Eye (tissue), 1 donor: ENCODE measurements at regions not wholly inside any gene's neighbourhood (a gene's known extent, or its start where the extent isn't known, plus 50 kb on each side); places are given as distances from the start of the nearest gene placed in this dataset.

Experiments used
- DNase-seq: peaks from one replicate; pipeline ENCODE4 v3.0.0-alpha.2; 2015

GRCh38 chr4:149931431-149931830 lies 115.8 kb upstream of the IQCM start:
- DNase-seq = no peak

DNA sequence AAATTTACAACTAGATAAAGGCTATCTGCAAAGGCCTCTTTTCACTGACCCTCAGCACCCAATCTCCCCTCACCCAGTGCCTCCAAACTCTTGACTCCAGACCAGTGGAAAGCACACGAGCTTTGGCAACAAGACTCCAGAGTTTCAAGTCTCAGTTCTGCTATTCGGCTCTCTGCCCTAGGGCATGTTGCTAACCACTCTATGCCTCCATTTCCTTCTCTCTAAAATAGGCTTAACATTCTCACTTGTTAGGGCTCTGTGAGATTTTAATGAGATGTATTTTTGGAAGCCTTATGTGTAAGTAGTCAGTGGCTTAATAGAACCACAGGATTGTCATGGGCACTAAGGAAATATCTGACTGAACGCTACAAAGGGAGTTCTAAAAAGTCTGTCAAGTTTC lies 116.5 kb upstream of the IQCM start:
- DNase-seq = no peak

DNA sequence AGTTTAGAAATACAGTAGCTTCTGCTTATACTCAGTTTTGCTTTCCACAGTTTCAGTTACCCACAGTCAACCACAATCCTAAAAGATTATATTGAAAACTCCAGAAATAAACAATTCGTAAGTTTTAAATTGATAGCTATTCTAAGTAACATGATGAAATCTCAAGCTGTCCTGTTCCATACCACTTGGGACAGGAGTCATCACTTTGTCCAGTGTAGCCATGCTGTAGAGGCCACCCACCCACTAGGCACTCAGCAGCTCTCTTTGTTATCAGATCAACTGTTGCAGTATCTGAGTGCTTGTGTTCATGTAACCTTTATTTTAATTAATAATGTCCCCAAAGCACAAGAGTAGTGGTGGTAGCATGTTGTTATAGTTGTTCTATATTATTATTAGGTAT lies 117.5 kb upstream of the IQCM start:
- no peak for DNase-seq

DNA sequence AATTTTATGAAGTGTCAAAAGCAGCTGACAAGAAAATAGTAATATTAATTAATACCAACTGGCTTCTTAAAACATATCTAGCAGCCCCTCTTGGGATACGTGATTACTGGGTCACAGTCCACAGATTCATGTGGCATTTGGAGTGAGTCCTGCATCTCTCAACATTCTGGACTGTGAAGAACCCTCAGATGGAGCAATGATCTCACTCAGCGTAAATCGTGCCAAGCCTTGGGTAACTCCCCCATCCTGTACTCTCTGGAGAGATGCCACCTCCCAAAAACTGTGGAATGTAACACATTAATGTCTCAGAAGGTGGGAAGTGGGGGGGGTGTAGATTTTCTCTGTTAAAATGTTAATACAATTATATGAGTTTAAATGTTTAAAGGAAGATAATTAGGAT lies 118.2 kb upstream of the IQCM start:
- no peak for DNase-seq

- DNase-seq = no peak
These were observed 128.9 kb upstream of the DCLK2 start for GRCh38 chr4:149949381-149949780.

DNA sequence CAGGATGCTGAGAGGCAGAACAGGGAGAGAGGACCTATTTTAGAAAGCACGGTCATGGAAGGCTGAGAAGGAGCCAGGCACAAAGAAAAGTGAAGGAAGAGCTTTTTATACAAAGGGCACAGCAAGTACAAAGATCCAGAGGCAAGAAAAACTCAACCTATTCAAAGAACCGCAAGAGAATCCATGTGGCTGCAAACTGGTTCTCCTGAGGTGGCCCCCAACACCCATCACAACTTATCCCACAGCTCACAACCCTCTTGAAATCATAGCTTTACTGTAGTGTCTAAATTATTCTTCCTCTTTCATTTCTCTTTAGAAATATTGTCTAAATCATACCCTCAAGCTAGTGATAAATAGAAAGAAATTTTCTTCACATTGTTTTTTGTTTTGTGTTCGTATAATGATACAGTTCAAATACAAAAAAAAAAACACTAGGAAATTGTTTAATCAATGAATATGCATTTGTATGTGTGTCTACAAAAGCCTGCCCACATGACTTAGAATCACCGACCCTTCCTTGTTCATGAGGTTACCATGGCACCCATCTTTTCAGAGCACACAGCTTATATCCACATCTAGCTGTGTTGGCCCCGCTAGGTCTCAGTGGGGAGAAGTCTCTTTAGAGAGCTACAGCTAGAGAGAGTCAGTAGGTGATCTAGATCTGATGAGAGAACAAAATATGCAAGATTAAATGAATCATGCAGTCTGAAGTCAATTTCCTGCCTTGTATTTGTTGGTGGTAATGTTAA lies 126.9 kb upstream of the DCLK2 start:
- DNase-seq = no peak

DNA sequence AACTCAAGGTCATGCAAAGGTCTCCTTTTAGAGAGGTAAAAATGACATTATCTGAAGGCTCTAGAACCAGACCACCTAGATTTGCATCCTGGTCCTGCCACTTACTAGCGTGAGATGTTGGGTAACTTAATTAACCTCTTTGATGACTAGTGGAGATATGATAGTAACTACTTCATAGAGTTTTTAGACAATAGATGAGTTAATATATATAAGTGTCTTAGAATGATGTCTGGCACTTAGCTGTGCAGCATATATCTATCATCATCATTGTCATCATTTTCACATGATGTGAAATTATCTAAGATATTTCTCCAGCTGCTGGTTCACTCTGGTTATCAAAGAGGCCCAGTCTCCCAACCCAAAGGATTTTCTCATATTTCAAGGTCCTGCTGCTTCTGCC lies 126.1 kb upstream of the DCLK2 start:
- DNase-seq = no peak

DNA sequence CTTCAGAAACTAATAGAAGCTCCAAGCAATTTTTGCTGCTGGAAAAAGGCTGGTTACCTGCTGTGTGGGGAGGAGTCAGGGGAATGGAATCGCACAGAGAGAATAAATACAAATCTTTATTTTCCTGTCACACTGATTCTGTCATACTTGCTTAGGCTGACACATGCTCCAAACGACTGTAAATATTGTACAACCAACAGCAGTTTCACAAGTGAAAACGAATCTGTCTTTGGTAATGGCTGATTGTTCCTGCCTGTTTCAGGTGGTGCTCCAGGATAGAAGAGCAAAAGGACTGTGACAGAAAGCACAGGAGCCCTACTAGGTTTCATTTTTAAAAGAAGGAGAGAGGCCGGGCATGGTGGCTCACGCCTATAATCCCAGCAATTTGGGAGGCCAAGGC lies 125.5 kb upstream of the DCLK2 start:
- DNase-seq = no peak

DNA sequence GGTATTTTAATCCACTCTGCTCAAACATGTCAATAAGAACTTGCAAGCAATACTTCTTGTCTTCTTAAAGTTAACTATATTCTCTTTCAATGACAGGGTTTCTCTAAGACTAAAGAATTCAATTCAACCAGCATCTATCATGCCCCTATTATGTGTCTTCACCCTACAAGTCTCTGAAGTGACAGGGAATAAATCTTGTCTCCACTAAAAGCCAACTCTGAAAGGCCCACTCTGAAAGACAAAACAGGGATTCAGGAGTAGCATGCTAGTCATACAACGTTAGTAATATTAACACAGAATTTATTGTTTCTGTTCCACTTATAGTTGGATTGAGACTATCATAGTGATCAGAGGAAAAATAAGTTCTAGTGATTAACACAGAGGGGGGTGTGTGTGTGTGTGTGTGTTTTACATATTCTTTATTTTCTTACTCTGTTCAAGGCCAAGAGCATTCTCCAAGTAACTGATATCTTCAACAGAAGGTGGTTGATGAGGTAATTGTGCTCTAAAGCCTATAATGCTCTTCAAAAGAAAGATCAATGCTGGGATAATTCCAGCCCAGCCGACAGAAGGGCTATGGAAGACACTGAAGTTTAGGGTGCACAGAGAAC lies 122.4 kb upstream of the DCLK2 start:
- no peak for DNase-seq

DNA sequence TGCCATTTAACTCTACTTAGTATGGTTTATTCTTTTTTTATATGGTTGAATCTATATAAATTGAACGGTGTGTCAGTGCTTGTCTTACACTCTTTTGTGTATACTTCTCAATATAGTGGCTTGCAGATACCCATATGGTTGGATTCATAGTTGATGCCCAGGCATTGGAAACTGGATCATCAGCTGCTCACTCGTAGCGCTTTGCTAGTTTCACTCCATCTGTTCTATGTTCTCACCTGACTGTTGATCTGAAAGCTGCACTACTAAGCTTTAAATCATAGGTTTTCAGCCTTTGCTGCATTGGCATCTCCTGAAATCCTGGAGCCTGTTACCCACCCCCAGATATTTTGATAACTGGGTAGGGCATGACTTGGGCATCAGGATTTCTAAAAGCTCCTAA lies 121.6 kb upstream of the DCLK2 start:
- no peak for DNase-seq

GRCh38 chr4:149961876-149962597 lies 116.2 kb upstream of the DCLK2 start:
- no peak for DNase-seq

DNA sequence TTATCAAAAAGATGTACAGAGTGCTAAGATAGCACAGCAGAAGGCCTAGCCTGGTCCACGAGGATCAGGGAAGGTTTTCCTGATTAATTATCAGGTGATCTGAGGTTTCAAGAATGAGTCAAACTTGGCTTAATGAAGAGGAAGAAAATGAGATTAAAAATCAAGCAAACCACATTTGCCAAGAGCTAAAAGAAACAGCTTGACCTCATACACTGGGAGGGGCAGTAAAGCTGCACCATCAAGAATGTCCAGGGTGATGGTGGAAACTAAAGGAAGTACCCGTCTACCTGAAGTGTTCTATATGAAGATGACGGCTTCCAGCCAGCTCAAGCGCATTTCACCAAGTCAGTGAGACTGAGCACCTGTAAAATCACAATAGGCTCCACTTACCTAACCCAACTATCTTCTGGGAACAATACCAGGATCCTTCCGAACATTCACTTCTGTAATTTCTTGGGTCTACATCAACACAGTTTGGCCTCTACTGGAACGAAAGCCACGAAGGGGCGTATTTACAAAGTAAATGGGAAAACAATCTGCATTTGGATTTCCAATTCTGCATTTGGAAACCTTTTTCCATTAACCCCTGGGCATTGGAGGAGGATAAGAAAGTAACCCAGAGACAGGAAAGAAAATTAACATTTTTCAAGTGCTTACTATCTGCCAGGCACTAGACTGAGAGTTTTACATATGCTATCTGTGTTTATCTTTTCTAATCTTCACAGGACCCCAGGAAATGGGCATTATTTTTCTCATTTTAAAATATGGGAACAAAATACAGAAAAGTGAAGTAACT lies 114.0 kb upstream of the DCLK2 start:
- no peak for DNase-seq

GRCh38 chr4:149965206-149965605 lies 113.0 kb upstream of the DCLK2 start:
- DNase-seq = no peak

- peak; percentile 32 for DNase-seq
These were observed 105.8 kb upstream of the DCLK2 start for GRCh38 chr4:149972407-149972806.

- DNase-seq = no peak
These were observed 105.1 kb upstream of the DCLK2 start for GRCh38 chr4:149973181-149973580.

DNA sequence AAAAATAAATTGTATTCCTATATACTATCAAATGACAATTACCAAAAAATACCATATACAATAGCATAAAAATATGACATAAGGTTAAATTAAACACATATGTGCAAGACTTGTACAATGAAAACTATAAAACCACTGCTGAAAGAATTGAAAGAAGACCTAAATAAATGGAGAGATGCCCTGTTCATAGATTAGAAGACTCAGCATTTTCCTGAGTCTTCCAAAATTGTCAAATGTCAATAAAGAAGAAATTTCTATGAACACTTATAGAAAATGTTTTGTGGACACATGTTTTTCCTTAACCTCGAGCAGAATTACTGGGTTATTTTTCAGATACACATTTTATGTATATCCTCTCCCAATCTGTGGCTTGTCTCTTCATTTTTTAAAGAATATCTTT lies 103.1 kb upstream of the DCLK2 start:
- DNase-seq = no peak

GRCh38 chr4:149980121-149980682 lies 98.0 kb upstream of the DCLK2 start:
- no peak for DNase-seq

- DNase-seq = peak; percentile 87
These were observed 97.3 kb upstream of the DCLK2 start for GRCh38 chr4:149980941-149981340.

DNA sequence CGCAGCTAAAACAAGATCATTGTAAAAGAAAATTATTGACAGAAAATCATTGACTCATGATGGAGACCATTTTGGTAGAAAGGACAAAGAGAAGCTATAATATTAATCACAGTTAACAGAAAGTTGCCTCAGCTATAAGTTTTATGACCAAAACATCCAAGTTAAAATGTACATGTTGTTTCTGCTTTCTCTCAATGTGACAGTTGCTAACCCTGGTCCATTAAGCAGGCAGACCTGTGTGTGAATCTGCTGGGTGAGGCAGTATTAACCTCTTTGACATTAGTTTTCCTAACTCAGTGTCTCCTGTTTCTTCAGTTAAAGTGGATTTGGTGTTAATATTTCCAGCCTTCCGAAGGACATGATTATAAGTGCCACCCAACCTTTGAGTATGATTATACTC lies 94.8 kb upstream of the DCLK2 start:
- DNase-seq = no peak

GRCh38 chr4:149983931-149984330 lies 94.3 kb upstream of the DCLK2 start:
- DNase-seq = no peak

DNA sequence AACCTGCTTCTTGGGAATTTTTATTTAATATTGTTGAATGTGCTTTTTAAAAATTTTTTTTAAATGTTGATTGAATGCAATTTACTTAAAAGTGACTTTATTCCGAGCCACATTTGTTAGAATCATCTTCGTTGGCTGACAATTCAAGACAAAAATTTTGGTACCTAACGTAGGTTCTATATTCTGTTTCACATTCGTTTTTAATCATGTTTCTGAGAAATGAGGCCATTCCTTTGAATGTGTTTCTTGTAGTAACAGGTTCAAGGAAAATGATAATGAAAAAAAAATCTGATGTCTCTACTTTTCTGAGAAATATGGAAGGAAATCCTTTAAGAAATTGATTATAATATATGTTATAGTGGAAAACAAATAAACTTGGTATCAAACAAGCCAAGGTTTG lies 92.3 kb upstream of the DCLK2 start:
- DNase-seq = no peak

DNA sequence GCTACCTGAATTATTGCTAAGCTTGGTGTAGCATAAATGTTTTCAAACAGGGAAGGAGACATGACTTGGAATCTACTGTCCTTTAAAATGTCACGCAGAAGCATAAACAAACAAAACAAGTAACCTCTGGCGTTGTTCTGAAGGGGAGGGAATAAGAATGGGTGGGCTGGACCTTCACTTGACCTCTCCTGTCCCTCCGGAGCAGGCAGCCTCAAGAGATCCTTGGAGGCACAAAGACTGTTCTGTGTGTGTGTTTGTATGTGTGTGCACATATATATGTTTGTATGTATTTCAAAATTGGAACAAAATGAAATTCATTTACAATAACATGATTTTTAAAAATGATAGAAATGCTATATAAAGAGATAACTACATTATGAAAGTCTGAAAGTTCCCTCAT lies 91.3 kb upstream of the DCLK2 start:
- DNase-seq = peak; percentile 45
